KMS-11 (cell line): ENCODE measurements at regions not wholly inside any gene's neighbourhood (a gene's known extent, or its start where the extent isn't known, plus 50 kb on each side); places are given as distances from the start of the nearest gene placed in this dataset.

ENCODE experiments used
- H2AFZ ChIP-seq: fragments of 200-600 bp; sonication (generic); 2 replicates; pipeline ENCODE4 v1.6.1; 2016; ENCODE audit warnings: antibody characterized with exemption, mixed run types, low read depth
- H3K27ac ChIP-seq: fragments of 200-600 bp; sonication (generic); 2 replicates; pipeline ENCODE4 v1.6.1; 2016; ENCODE audit warnings: mild to moderate bottlenecking, mixed run types
- H3K27me3 ChIP-seq: fragments of 200-600 bp; sonication (generic); 2 replicates; pipeline ENCODE4 v1.6.1; 2017; ENCODE audit warnings: mild to moderate bottlenecking, low read depth, mixed run types, moderate library complexity; ENCODE audit not compliant: insufficient read depth
- H3K36me3 ChIP-seq: fragments of 200-600 bp; sonication (generic); 2 replicates; pipeline ENCODE4 v1.6.1; 2017; ENCODE audit warnings: mild to moderate bottlenecking, mixed run types; ENCODE audit not compliant: insufficient read depth
- H3K4me1 ChIP-seq: fragments of 200-600 bp; sonication (generic); 2 replicates; pipeline ENCODE4 v1.6.1; 2016; ENCODE audit warnings: mild to moderate bottlenecking, low read depth, mixed run types; ENCODE audit not compliant: poor library complexity, severe bottlenecking
- H3K4me2 ChIP-seq: fragments of 200-600 bp; sonication (generic); 2 replicates; pipeline ENCODE4 v1.7.0; 2016; ENCODE audit warnings: mild to moderate bottlenecking, mixed run types
- H3K4me3 ChIP-seq: fragments of 200-600 bp; sonication (generic); IDR thresholded peaks from 2 replicates; pipeline ENCODE4 v1.6.1; 2017; ENCODE audit warnings: low read depth, low read length, mixed read lengths; ENCODE audit not compliant: insufficient read depth
- H3K79me2 ChIP-seq: fragments of 200-600 bp; sonication (generic); 2 replicates; pipeline ENCODE4 v1.6.1; 2016; ENCODE audit warnings: low read depth, mixed run types; ENCODE audit not compliant: insufficient read depth
- H3K9ac ChIP-seq: fragments of 200-600 bp; sonication (generic); 2 replicates; pipeline ENCODE4 v1.6.1; 2016; ENCODE audit warnings: mild to moderate bottlenecking, mixed run types
- H4K20me1 ChIP-seq: fragments of 200-600 bp; sonication (generic); 2 replicates; pipeline ENCODE4 v1.6.1; 2016; ENCODE audit warnings: mild to moderate bottlenecking, mixed run types; ENCODE audit not compliant: insufficient read depth
- TF ChIP-seq, protein P1 (sequence below): fragments of 200-600 bp; sonication (generic); conservative IDR thresholded peaks from 2 replicates; pipeline ENCODE4 v1.6.1; 2017; ENCODE audit warnings: low read depth, mild to moderate bottlenecking, antibody characterized with exemption, low read length, moderate library complexity, mixed read lengths

DNA sequence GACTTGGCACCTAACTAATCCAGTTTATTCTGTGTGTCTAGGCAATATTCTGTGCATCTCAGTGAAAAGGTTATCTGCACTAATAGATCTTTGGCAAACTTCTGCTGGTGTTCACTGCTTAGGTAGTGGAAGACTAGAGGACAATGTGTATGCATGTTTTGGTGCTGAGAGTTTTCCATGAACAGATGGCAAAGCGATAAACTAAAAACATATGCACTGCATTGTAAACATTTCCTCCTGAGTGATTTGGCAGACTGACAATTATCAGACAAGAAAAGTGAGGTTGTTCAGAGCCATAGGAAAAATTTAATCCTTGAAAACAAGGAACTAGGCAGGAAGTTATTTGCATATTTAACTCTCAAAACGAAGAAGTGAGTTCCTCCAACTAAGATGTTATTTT lies 400.4 kb downstream of the ATP23 start:
- no peaks in the 10 kb centered on the region for H4K20me1 ChIP-seq
- no peak overlapping the region for H2AFZ ChIP-seq
- H3K27me3 ChIP-seq, result no peaks in the 10 kb centered on the region
- no peak overlapping the region for H3K4me2 ChIP-seq
- TF ChIP-seq, protein P1, sequence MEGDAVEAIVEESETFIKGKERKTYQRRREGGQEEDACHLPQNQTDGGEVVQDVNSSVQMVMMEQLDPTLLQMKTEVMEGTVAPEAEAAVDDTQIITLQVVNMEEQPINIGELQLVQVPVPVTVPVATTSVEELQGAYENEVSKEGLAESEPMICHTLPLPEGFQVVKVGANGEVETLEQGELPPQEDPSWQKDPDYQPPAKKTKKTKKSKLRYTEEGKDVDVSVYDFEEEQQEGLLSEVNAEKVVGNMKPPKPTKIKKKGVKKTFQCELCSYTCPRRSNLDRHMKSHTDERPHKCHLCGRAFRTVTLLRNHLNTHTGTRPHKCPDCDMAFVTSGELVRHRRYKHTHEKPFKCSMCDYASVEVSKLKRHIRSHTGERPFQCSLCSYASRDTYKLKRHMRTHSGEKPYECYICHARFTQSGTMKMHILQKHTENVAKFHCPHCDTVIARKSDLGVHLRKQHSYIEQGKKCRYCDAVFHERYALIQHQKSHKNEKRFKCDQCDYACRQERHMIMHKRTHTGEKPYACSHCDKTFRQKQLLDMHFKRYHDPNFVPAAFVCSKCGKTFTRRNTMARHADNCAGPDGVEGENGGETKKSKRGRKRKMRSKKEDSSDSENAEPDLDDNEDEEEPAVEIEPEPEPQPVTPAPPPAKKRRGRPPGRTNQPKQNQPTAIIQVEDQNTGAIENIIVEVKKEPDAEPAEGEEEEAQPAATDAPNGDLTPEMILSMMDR, result no peak
- no peak overlapping the region for H3K4me3 ChIP-seq
- H3K79me2 ChIP-seq, result no peaks in the 10 kb centered on the region
- no peaks in the 10 kb centered on the region for H3K4me1 ChIP-seq
- H3K27ac ChIP-seq, result no peak overlapping the region
- H3K36me3 ChIP-seq, result no peaks in the 10 kb centered on the region
- no peak overlapping the region for H3K9ac ChIP-seq

DNA sequence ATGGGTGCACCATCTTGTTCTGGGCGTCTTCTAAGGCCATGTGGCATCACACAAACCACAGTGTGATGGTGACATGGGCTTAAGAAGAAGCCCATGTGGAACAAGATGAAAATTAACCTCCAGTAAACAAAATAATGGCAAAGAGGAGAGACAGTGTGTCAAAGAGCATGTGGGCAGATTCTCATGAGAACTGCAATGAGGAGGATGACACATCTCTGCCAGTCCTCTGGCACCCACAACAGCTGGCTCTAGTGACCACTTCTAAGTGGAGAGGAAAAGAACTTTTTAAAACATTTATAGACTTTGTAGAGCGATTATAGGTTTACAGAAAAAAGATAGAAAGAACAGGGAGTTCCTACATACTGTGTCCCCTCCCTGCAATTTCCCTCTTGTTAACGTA lies 401.4 kb downstream of the ATP23 start:
- Histone ChIP-seq H3K4me1 (no peaks in the 10 kb centered on the region), H3K4me2 (no peak overlapping the region)

DNA sequence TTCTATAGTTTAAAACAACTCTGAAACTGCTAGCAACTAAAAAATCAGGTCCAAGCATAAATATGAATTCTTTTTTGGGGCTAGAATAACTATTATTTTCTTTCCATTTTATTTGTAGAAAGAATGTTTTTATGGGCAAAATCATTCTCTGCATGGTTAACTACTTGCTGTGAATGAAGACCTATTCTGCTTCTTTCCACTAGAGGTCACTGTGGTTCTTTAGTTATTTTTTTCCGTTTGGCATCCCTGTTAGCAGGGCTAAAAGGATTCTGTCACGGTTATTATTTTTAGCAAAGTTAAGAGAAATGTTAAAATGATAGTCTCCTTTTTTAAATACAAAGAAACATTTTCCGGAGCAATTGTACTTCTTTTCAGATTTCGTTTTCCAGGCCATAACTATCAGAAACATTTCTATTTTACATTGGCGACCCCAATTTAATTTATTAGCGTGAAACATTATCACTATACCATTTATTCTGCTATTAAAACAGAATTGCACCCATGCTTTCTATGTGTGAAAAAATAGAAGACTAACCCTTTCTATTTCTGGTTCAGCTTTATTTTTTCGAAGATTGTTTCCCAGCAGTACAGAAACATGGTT lies 404.8 kb downstream of the ATP23 start:
- no peak overlapping the region for H3K4me3 ChIP-seq
- H2AFZ ChIP-seq, result no peak overlapping the region
- H3K27ac ChIP-seq, result no peak overlapping the region

More for the DNA sequence above, 401.4 kb downstream of the ATP23 start:
- Histone ChIP-seq H3K27me3 (no peaks in the 10 kb centered on the region), H3K9ac (no peak overlapping the region), H3K36me3 (no peaks in the 10 kb centered on the region), H2AFZ (no peak overlapping the region), H3K27ac (no peak overlapping the region), H3K4me3 (no peak overlapping the region), H3K79me2 (no peaks in the 10 kb centered on the region), H4K20me1 (no peaks in the 10 kb centered on the region)
- TF ChIP-seq, protein P1, result no peak

DNA sequence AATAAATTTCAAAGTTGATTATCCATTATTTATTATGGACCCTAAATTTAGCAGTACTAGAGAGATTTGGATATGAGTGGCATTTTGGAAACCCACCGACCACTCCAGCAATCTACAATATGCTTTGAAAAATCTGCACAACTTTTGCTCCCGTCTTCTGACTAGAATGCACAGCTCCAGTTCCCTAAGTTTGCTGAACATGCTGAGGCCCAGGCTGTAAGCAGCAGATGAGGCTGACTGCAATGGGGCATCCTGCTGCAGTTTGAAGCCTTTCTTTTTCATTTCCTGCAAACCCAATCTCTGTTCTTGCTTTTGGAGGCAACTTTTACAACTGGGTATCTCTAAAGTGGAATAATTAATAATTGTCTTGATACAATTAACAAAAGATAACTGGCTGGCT lies 405.8 kb downstream of the ATP23 start:
- no peak overlapping the region for H3K27ac ChIP-seq
- TF ChIP-seq, protein P1, result no peak
- no peak overlapping the region for H3K4me2 ChIP-seq
- no peak overlapping the region for H3K4me3 ChIP-seq
- H2AFZ ChIP-seq, result no peak overlapping the region
- no peaks in the 10 kb centered on the region for H3K27me3 ChIP-seq
- no peaks in the 10 kb centered on the region for H3K4me1 ChIP-seq
- H3K36me3 ChIP-seq, result no peaks in the 10 kb centered on the region
- H3K9ac ChIP-seq, result no peak overlapping the region
- no peaks in the 10 kb centered on the region for H4K20me1 ChIP-seq
- no peaks in the 10 kb centered on the region for H3K79me2 ChIP-seq

More for the DNA sequence above, 404.8 kb downstream of the ATP23 start:
- Histone ChIP-seq H3K9ac (no peak overlapping the region), H3K36me3 (no peaks in the 10 kb centered on the region), H3K27me3 (no peaks in the 10 kb centered on the region), H3K4me1 (no peaks in the 10 kb centered on the region), H4K20me1 (no peaks in the 10 kb centered on the region), H3K79me2 (no peaks in the 10 kb centered on the region), H3K4me2 (no peak overlapping the region)
- TF ChIP-seq, protein P1, result peak; percentile 97
